Spleen (tissue), 11 donors: ENCODE measurements at regions not wholly inside any gene's neighbourhood (a gene's known extent, or its start where the extent isn't known, plus 50 kb on each side); places are given as distances from the start of the nearest gene placed in this dataset.

ENCODE experiments used
- DNase-seq: peaks from one replicate; pipeline ENCODE4 v3.0.0-alpha.2; 2020
- H3K27ac ChIP-seq, 8 donors: fragments of 200-600 bp; sonication (generic) in 7 of 8; 1 replicate in 4 of 8; 2 replicates in 4 of 8; pipeline versions ENCODE4 v1.5.0 to v1.8.0; 2016 to 2021; ENCODE audit warnings: inconsistent platforms in 4 of 8, mild to moderate bottlenecking in 4 of 8, moderate library complexity in 1 of 8
- H3K27me3 ChIP-seq, 7 donors: fragments of 200-600 bp; sonication (generic) in 6 of 7; replicated peaks in 1 of 7; 1 replicate in 4 of 7; 2 replicates in 3 of 7; pipeline versions ENCODE4 v1.5.0 to v1.8.0; 2016 to 2021; ENCODE audit warnings: inconsistent platforms in 3 of 7, mild to moderate bottlenecking in 1 of 7
- H3K36me3 ChIP-seq, 6 donors: fragments of 200-600 bp; sonication (generic) in 5 of 6; 1 replicate in 4 of 6; 2 replicates in 2 of 6; pipeline versions ENCODE4 v1.5.0 to v1.8.0; 2016 to 2021; ENCODE audit warnings: inconsistent platforms in 2 of 6
- H3K4me1 ChIP-seq, 6 donors: fragments of 200-600 bp; sonication (generic) in 5 of 6; 1 replicate in 3 of 6; 2 replicates in 3 of 6; pipeline versions ENCODE4 v1.5.0 to v1.8.0; 2016 to 2021; ENCODE audit warnings: inconsistent platforms in 3 of 6
- H3K4me3 ChIP-seq, 8 donors: fragments of 200-600 bp; sonication (generic) in 7 of 8; 1 replicate in 4 of 8; 2 replicates in 4 of 8; pipeline versions ENCODE4 v1.5.0 to v1.8.0; 2016 to 2021; ENCODE audit warnings: inconsistent platforms in 4 of 8, mild to moderate bottlenecking in 4 of 8, moderate library complexity in 2 of 8
- H3K9me3 ChIP-seq, 8 donors: fragments of 200-600 bp; sonication (generic) in 7 of 8; 1 replicate in 4 of 8; 2 replicates in 4 of 8; pipeline versions ENCODE4 v1.5.0 to v1.8.0; 2016 to 2021; ENCODE audit warnings: inconsistent platforms in 4 of 8
- CTCF ChIP-seq, 11 experiments: fragments of 200-600 bp in 7 of 11; fragments of 450-650 bp in 4 of 11; sonication (generic) in 4 of 11; IDR thresholded peaks in 8 of 11; conservative IDR thresholded peaks in 3 of 11; 1 replicate in 7 of 11; 2 replicates in 4 of 11; pipeline versions ENCODE4 v1.4.0 to v1.8.0; 2016 to 2021; ENCODE audit warnings: antibody characterized with exemption in 11 of 11, inconsistent platforms in 4 of 11, mild to moderate bottlenecking in 1 of 11
- POLR2A ChIP-seq, 3 donors: fragments of 450-650 bp; IDR thresholded peaks; one replicate each; pipeline ENCODE4 v1.5.1; 2017; ENCODE audit warnings: antibody characterized with exemption in 3 of 3, mild to moderate bottlenecking in 1 of 3
- POLR2AphosphoS5 ChIP-seq, 3 donors: sonication (generic); formaldehyde crosslinking; IDR thresholded peaks; one replicate each; pipeline ENCODE4 v1.5.1; 2017; ENCODE audit warnings: antibody characterized with exemption in 3 of 3
- WGBS, 5 donors: extraction: QIAGEN DNeasy Blood & Tissue Kit in 3 of 5; methylation state at CpG; one replicate each; pipeline versions ENCODE4 v1.1.5 to v1.1.7; 2013 to 2018; 5-methylcytosine and 5-hydroxymethylcytosine counted together
- intact Hi-C: fragments of 100-400 bp; cut with DNase I; formaldehyde crosslinking; loops from one replicate; pipeline ENCODE4 v1.15.0; 2023; ENCODE audit warnings: low total_unique reads
- donor health status: healthy with polysubstance abuse.
- donor health status: DM: no; HTN: no; CAD: no; lungs with moderate emphysema.
- donor health status: DM: no; HTN: no; CAD: no.
- donor health status: Bipolar disorder and iron deficiency.
- donor health status: healthy.
- donor health status: DM: no; HTN: no; CAD: no.
- donor health status: DM: yes; HTN: yes; CAD: no.

GRCh38 chr3:130604806-130605205, 87.8 kb downstream of the COL6A6 start:
- intact Hi-C loops = no loop called here
- WGBS, 5 donors = 75 to 93% (median 78%) methylated on average over 1 of the region's 1 CpG

GRCh38 chr3:130606336-130606735, 89.4 kb downstream of the COL6A6 start:
- Histone ChIP-seq H3K4me1 (no peaks in the 10 kb centered on the region), H3K27me3 (no peaks in the 10 kb centered on the region), H3K36me3 (no peaks in the 10 kb centered on the region), H3K4me3 (no peak overlapping the region), H3K27ac (no peak overlapping the region), H3K9me3 (peaks cover 5 to 45% (median 36%) of the 10 kb centered on the region in 8 donors)
- TF ChIP-seq POLR2AphosphoS5 (IDR thresholded peaks at IDR 0.05) = no peak
- no peak for TF ChIP-seq POLR2A (IDR thresholded peaks at IDR 0.05)
- no peak for TF ChIP-seq CTCF (IDR thresholded peaks at IDR 0.05 in 8 of 11, conservative IDR thresholded peaks at IDR 0.05 in 3 of 11)
- DNase-seq = no peak
- intact Hi-C loops = no loop called here

More at GRCh38 chr3:130604806-130605205, 87.8 kb downstream of the COL6A6 start:
- no peak for DNase-seq
- Histone ChIP-seq H3K4me3 (no peak overlapping the region), H3K9me3 (peaks cover 5 to 45% (median 36%) of the 10 kb centered on the region in 8 donors), H3K27ac (no peak overlapping the region), H3K36me3 (no peaks in the 10 kb centered on the region), H3K27me3 (no peaks in the 10 kb centered on the region), H3K4me1 (no peaks in the 10 kb centered on the region)
- TF ChIP-seq POLR2A (IDR thresholded peaks at IDR 0.05) = no peak
- no peak for TF ChIP-seq CTCF (IDR thresholded peaks at IDR 0.05 in 8 of 11, conservative IDR thresholded peaks at IDR 0.05 in 3 of 11)
- TF ChIP-seq POLR2AphosphoS5 (IDR thresholded peaks at IDR 0.05) = no peak

- no peaks in the 10 kb centered on the region for H3K4me1 ChIP-seq
- H3K36me3 ChIP-seq = no peaks in the 10 kb centered on the region
- intact Hi-C loops = no loop called here
- no peak overlapping the region for H3K27ac ChIP-seq
- DNase-seq = no peak
- no peaks in the 10 kb centered on the region for H3K27me3 ChIP-seq
- TF ChIP-seq POLR2AphosphoS5 (IDR thresholded peaks at IDR 0.05) = no peak
- TF ChIP-seq CTCF (IDR thresholded peaks at IDR 0.05 in 8 of 11, conservative IDR thresholded peaks at IDR 0.05 in 3 of 11) = no peak
- no peak for TF ChIP-seq POLR2A (IDR thresholded peaks at IDR 0.05)
- WGBS, 5 donors = 79 to 89% (median 81%) methylated on average over 1 of the region's 1 CpG
- peaks cover 5 to 54% (median 40%) of the 10 kb centered on the region in 8 donors for H3K9me3 ChIP-seq
- no peak overlapping the region for H3K4me3 ChIP-seq
These were observed 90.7 kb downstream of the COL6A6 start for GRCh38 chr3:130607553-130608154.

- Histone ChIP-seq H3K27me3 (no peaks in the 10 kb centered on the region), H3K9me3 (peaks cover 5 to 59% (median 45%) of the 10 kb centered on the region in 8 donors), H3K4me1 (no peaks in the 10 kb centered on the region), H3K4me3 (no peak overlapping the region), H3K36me3 (no peaks in the 10 kb centered on the region), H3K27ac (no peak overlapping the region)
- DNase-seq = no peak
- 51 to 66% (median 58%) methylated on average over 3 of the region's 3 CpGs for WGBS, 5 donors
- TF ChIP-seq POLR2AphosphoS5 (IDR thresholded peaks at IDR 0.05) (no peak), POLR2A (IDR thresholded peaks at IDR 0.05) (no peak), CTCF (IDR thresholded peaks at IDR 0.05 in 8 of 11, conservative IDR thresholded peaks at IDR 0.05 in 3 of 11) (no peak)
- intact Hi-C loops = no loop called here
These were observed 92.4 kb downstream of the COL6A6 start for GRCh38 chr3:130609166-130609979.
